Stomach (tissue), 8 donors: ENCODE measurements at regions not wholly inside any gene's neighbourhood (a gene's known extent, or its start where the extent isn't known, plus 50 kb on each side); places are given as distances from the start of the nearest gene placed in this dataset.

ENCODE experiments used
- DNase-seq, 2 donors: peaks; one replicate each; pipeline versions ENCODE4 v3.0.0 to v3.0.0-alpha.2; 2013 to 2019
- H3K27ac ChIP-seq, 5 donors: fragments of 200-600 bp in 4 of 5; sonication (generic) in 4 of 5; one replicate each; pipeline ENCODE4 v1.5.1; 2013 to 2019; ENCODE audit warnings: mild to moderate bottlenecking in 1 of 5, moderate library complexity in 1 of 5
- H3K27me3 ChIP-seq, 3 donors: fragments of 200-600 bp; sonication (generic); one replicate each; pipeline ENCODE4 v1.5.1; 2017 to 2019; ENCODE audit warnings: mixed run types in 1 of 3
- H3K36me3 ChIP-seq, 4 donors: fragments of 200-600 bp; sonication (generic); 1 replicate in 3 of 4; 2 replicates in 1 of 4; pipeline ENCODE4 v1.5.1; 2016 to 2019
- H3K4me1 ChIP-seq, 4 donors: fragments of 200-600 bp; sonication (generic); one replicate each; pipeline ENCODE4 v1.5.1; 2016 to 2019
- H3K4me3 ChIP-seq, 4 donors: fragments of 200-600 bp; sonication (generic) in 3 of 4; one replicate each; pipeline ENCODE4 v1.5.1; 2016 to 2019; ENCODE audit warnings: mild to moderate bottlenecking in 1 of 4
- H3K9me3 ChIP-seq, 4 donors: fragments of 200-600 bp; sonication (generic); one replicate each; pipeline ENCODE4 v1.5.1; 2016 to 2019
- EP300 ChIP-seq: sonication (generic); formaldehyde crosslinking; IDR thresholded peaks from one replicate; pipeline ENCODE4 v1.6.1; 2017; ENCODE audit warnings: antibody characterized with exemption
- POLR2A ChIP-seq, 4 donors: fragments of 450-650 bp; IDR thresholded peaks; one replicate each; pipeline ENCODE4 v1.6.1; 2016; ENCODE audit warnings: antibody characterized with exemption in 4 of 4, control low read depth in 2 of 4, mild to moderate bottlenecking in 1 of 4, moderate library complexity in 1 of 4
- POLR2AphosphoS5 ChIP-seq, 3 donors: sonication (generic); formaldehyde crosslinking; IDR thresholded peaks; one replicate each; pipeline ENCODE4 v1.6.1; 2016; ENCODE audit warnings: antibody characterized with exemption in 3 of 3
- WGBS, 5 donors: extraction: QIAGEN DNeasy Blood & Tissue Kit in 3 of 5; methylation state at CpG; one replicate each; pipeline versions ENCODE4 v1.1.5 to v1.1.7; 2013 to 2018; 5-methylcytosine and 5-hydroxymethylcytosine counted together
- intact Hi-C: fragments of 100-400 bp; cut with DNase I; formaldehyde crosslinking; loops from one replicate; pipeline ENCODE4 v1.15.1; 2023; ENCODE audit warnings: low total_unique reads
- TF ChIP-seq, protein P1 (sequence below), 7 experiments: fragments of 450-650 bp in 4 of 7; fragments of 200-600 bp in 3 of 7; sonication (generic) in 3 of 7; IDR thresholded peaks; one replicate each; pipeline ENCODE4 v1.5.1; 2016 to 2019; ENCODE audit warnings: antibody characterized with exemption in 7 of 7, control low read depth in 2 of 7, mild to moderate bottlenecking in 1 of 7
- donor health status: healthy with polysubstance abuse.
- donor health status: Bipolar disorder and iron deficiency.
- donor health status: healthy.

DNA sequence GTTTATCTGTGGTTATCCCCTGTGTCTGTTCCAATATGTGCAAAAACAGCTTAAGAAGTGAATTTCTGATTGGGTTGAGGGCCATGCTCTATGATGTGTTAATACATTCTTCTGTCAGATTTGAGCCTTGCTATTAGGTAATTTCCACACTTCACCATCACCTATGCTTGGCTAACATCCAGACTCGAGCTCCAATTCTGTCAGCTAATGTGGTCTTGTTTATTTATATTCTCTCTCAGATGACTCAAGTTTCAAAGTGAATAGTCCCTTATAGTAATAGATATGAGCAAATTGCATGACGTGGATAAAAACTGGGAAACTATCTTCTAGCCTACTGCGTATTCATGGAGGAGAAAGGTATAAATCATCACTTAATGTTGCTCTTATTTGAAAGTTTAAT lies 451.3 kb downstream of the SNAPC1 start:
- TF ChIP-seq POLR2A (IDR thresholded peaks at IDR 0.05) (no peak), POLR2AphosphoS5 (IDR thresholded peaks at IDR 0.05) (no peak), EP300 (no peak)
- TF ChIP-seq, protein P1, sequence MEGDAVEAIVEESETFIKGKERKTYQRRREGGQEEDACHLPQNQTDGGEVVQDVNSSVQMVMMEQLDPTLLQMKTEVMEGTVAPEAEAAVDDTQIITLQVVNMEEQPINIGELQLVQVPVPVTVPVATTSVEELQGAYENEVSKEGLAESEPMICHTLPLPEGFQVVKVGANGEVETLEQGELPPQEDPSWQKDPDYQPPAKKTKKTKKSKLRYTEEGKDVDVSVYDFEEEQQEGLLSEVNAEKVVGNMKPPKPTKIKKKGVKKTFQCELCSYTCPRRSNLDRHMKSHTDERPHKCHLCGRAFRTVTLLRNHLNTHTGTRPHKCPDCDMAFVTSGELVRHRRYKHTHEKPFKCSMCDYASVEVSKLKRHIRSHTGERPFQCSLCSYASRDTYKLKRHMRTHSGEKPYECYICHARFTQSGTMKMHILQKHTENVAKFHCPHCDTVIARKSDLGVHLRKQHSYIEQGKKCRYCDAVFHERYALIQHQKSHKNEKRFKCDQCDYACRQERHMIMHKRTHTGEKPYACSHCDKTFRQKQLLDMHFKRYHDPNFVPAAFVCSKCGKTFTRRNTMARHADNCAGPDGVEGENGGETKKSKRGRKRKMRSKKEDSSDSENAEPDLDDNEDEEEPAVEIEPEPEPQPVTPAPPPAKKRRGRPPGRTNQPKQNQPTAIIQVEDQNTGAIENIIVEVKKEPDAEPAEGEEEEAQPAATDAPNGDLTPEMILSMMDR (IDR thresholded peaks at IDR 0.05) = no peak
- Histone ChIP-seq H3K27ac (no peak overlapping the region), H3K36me3 (no peaks in the 10 kb centered on the region), H3K4me3 (no peak overlapping the region), H3K9me3 (no peaks in the 10 kb centered on the region), H3K4me1 (no peaks in the 10 kb centered on the region), H3K27me3 (no peaks in the 10 kb centered on the region)
- 39 to 54% (median 45%) methylated on average over 3 of the region's 3 CpGs for WGBS, 5 donors
- intact Hi-C loops = no loop called here
- peak in 1 of 2 donors; percentile 5 for DNase-seq

DNA sequence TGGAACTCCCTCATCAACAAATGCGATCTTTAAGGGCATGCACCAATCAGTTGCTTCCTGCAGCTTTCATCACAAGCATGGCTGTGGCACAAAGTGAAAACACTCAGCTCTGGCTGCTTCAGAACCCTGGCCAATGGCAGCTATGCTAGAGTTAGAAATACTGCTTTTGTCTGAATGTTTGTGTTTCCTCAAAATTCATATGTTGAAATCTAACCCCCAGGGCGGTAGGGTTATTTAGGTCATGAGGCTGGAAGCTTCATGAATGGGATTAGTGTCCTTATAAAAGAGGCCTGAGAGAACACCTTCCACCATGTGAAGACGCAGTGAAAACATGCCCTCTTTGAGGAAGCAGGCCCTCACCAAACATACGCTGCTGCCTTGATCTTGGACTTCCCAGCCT lies 453.9 kb downstream of the SNAPC1 start:
- DNase-seq = no peak
- H3K4me3 ChIP-seq = no peak overlapping the region
- no peaks in the 10 kb centered on the region for H3K36me3 ChIP-seq
- no peaks in the 10 kb centered on the region for H3K27me3 ChIP-seq
- WGBS, 5 donors = 71 to 94% (median 86%) methylated on average over 4 of the region's 4 CpGs
- TF ChIP-seq POLR2AphosphoS5 (IDR thresholded peaks at IDR 0.05) (no peak), EP300 (no peak), POLR2A (IDR thresholded peaks at IDR 0.05) (no peak)
- TF ChIP-seq, protein P1 (IDR thresholded peaks at IDR 0.05) = no peak
- H3K27ac ChIP-seq = no peak overlapping the region
- intact Hi-C loops = no loop called here
- no peaks in the 10 kb centered on the region for H3K9me3 ChIP-seq
- H3K4me1 ChIP-seq = no peaks in the 10 kb centered on the region

DNA sequence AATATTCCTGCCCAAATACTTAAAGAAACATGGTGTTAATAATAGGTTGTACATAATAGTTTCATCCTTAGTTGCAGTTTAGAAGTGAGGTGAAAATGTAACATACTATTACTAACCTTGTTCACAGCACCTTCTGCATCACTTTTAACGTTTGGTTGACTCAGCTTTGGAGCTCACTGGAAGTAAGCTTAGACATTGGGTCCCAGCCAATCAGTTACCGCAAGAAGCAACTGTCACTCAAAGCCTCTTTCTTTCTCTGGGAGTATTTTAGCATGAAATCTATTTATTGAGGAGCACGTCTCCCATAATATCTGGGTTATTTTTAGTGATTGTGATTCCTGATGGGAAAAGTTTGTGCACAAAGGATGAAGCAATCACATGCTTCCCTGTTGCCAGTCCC lies 472.6 kb downstream of the SNAPC1 start:
- no peaks in the 10 kb centered on the region for H3K27me3 ChIP-seq

DNA sequence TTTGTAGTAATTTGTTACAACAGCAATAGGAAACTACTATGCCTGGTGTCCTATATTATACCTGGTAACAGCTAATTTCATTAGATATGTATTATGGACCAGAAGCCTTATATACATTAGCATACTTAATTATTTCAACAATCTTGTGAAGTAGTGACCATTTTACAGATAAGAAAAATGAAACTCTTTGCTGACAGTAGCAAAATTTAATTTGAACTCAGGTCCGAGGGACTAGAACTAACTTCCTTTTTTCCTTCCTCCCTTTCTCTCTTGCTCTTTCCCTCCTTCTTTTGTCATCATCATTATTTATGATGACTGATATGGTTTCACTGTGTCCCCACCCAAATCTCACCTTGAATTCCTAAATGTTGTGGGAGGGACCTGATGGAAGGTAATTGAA lies 482.0 kb downstream of the SNAPC1 start:
- no peak overlapping the region for H3K27ac ChIP-seq
- no peaks in the 10 kb centered on the region for H3K4me1 ChIP-seq
- intact Hi-C loops = no loop called here
- WGBS, 5 donors = 78 to 95% (median 89%) methylated on average over 1 of the region's 1 CpG
- no peak overlapping the region for H3K4me3 ChIP-seq
- TF ChIP-seq POLR2AphosphoS5 (IDR thresholded peaks at IDR 0.05) (no peak), EP300 (no peak), POLR2A (IDR thresholded peaks at IDR 0.05) (no peak)
- TF ChIP-seq, protein P1 (IDR thresholded peaks at IDR 0.05) = no peak
- H3K9me3 ChIP-seq = peaks cover 0 to 4% (median 0%) of the 10 kb centered on the region in 4 donors
- no peak for DNase-seq
- no peaks in the 10 kb centered on the region for H3K36me3 ChIP-seq
- H3K27me3 ChIP-seq = no peaks in the 10 kb centered on the region

More for the DNA sequence above, 472.6 kb downstream of the SNAPC1 start:
- intact Hi-C loops = no loop called here
- 64 to 74% (median 69%) methylated on average over 3 of the region's 3 CpGs for WGBS, 5 donors
- no peak overlapping the region for H3K27ac ChIP-seq
- H3K36me3 ChIP-seq = no peaks in the 10 kb centered on the region
- peaks cover 0 to 25% (median 12%) of the 10 kb centered on the region in 4 donors for H3K9me3 ChIP-seq
- no peak overlapping the region for H3K4me3 ChIP-seq
- TF ChIP-seq EP300 (no peak), POLR2AphosphoS5 (IDR thresholded peaks at IDR 0.05) (no peak), POLR2A (IDR thresholded peaks at IDR 0.05) (no peak)
- TF ChIP-seq, protein P1 (IDR thresholded peaks at IDR 0.05) = no peak
- no peak for DNase-seq
- no peaks in the 10 kb centered on the region for H3K4me1 ChIP-seq
